IMR-90 (cell line): ENCODE measurements at regions not wholly inside any gene's neighbourhood (a gene's known extent, or its start where the extent isn't known, plus 50 kb on each side); places are given as distances from the start of the nearest gene placed in this dataset.

ENCODE experiments used
- BHLHE40 ChIP-seq: fragments of 150-350 bp; IDR thresholded peaks from 2 replicates; pipeline ENCODE4 v1.6.1; 2016; ENCODE audit warnings: mild to moderate bottlenecking, low read depth, low read length
- CEBPB ChIP-seq: IDR thresholded peaks from 2 replicates; pipeline ENCODE4 v1.6.1; 2012; ENCODE audit warnings: low read depth, low read length, improper control_type of control experiment
- CHD1 ChIP-seq: IDR thresholded peaks from 2 replicates; pipeline ENCODE4 v1.6.1; 2012; ENCODE audit warnings: low read depth, low read length, improper control_type of control experiment
- CTCF ChIP-seq: conservative IDR thresholded peaks from 2 replicates; pipeline ENCODE4 v1.5.1; 2012; ENCODE audit warnings: mild to moderate bottlenecking, low read depth, low read length, improper control_type of control experiment
- ELK1 ChIP-seq: fragments of 150-350 bp; IDR thresholded peaks from 2 replicates; pipeline ENCODE4 v1.6.1; 2016; ENCODE audit warnings: low read depth, mild to moderate bottlenecking, low read length, moderate library complexity, borderline replicate concordance
- FOS ChIP-seq: fragments of 150-350 bp; IDR thresholded peaks from 2 replicates; pipeline ENCODE4 v1.6.1; 2016; ENCODE audit warnings: low read depth, low read length
- MAZ ChIP-seq: IDR thresholded peaks from 2 replicates; pipeline ENCODE4 v1.6.1; 2012; ENCODE audit warnings: low read depth, mild to moderate bottlenecking, low read length, improper control_type of control experiment, moderate library complexity, borderline replicate concordance
- MXI1 ChIP-seq: IDR thresholded peaks from 2 replicates; pipeline ENCODE4 v1.6.1; 2012; ENCODE audit warnings: low read depth, mild to moderate bottlenecking, low read length, moderate library complexity, borderline replicate concordance
- POLR2A ChIP-seq: IDR thresholded peaks from 2 replicates; pipeline ENCODE4 v1.6.1; 2012; ENCODE audit warnings: mild to moderate bottlenecking, low read depth, low read length
- RAD21 ChIP-seq: IDR thresholded peaks from 2 replicates; pipeline ENCODE4 v1.6.1; 2012; ENCODE audit warnings: low read length, improper control_type of control experiment
- RCOR1 ChIP-seq: IDR thresholded peaks from 2 replicates; pipeline ENCODE4 v1.6.1; 2012; ENCODE audit warnings: mild to moderate bottlenecking, low read length, improper control_type of control experiment; ENCODE audit not compliant: insufficient replicate concordance
- RFX5 ChIP-seq: IDR thresholded peaks from 2 replicates; pipeline ENCODE4 v1.8.0; 2012; ENCODE audit warnings: low read depth, mild to moderate bottlenecking, low read length, moderate library complexity
- SMC3 ChIP-seq: fragments of 150-350 bp; IDR thresholded peaks from 2 replicates; pipeline ENCODE4 v1.6.1; 2016; ENCODE audit warnings: low read depth, mild to moderate bottlenecking, antibody characterized with exemption, low read length, moderate library complexity
- USF2 ChIP-seq: fragments of 150-350 bp; IDR thresholded peaks from 2 replicates; pipeline ENCODE4 v1.6.1; 2017; ENCODE audit warnings: mild to moderate bottlenecking, antibody characterized with exemption, low read length, low read depth

GRCh38 chr4:152095701-152096070, 334.9 kb upstream of the GATB start:
- TF ChIP-seq MXI1 (no peak), CEBPB (no peak), SMC3 (no peak), RCOR1 (no peak), CTCF (no peak), CHD1 (no peak), RFX5 (no peak), BHLHE40 (no peak), FOS (no peak), USF2 (no peak), RAD21 (no peak), POLR2A (no peak), MAZ (no peak), ELK1 (no peak)
